ENCODE measurements at regions not wholly inside any gene's neighbourhood (a gene's known extent, or its start where the extent isn't known, plus 50 kb on each side); places are given as distances from the start of the nearest gene placed in this dataset.
"Not testable (repeated sequence)": the region's sequence is repeated elsewhere in the genome, so short reads cannot be mapped to it uniquely, and the experiment has no call there.

- no peak overlapping the region for H3K4me3 ChIP-seq (replicated peaks; ENCODE audit: low read depth, low read length)
- DNase-seq (ENCODE audit: extremely low read depth, low read depth), result no peak
- TF ChIP-seq CTCF (IDR thresholded peaks at IDR 0.05; ENCODE audit: low read depth, low read length, missing control alignments), result no peak
Measured at GRCh38 chr9:73095425-73095824, 56.2 kb upstream of the ANXA1 start.

- no peak for TF ChIP-seq CTCF (IDR thresholded peaks at IDR 0.05; ENCODE audit: low read depth, low read length, missing control alignments)
- no peak for DNase-seq (ENCODE audit: extremely low read depth, low read depth)
- no peak overlapping the region for H3K4me3 ChIP-seq (replicated peaks; ENCODE audit: low read depth, low read length)
Measured at GRCh38 chr9:73093740-73094379, 57.8 kb upstream of the ANXA1 start.

GRCh38 chr9:73093016-73093739 is 58.5 kb upstream of the ANXA1 start:
- DNase-seq (ENCODE audit: extremely low read depth, low read depth), result no peak
- TF ChIP-seq CTCF (IDR thresholded peaks at IDR 0.05; ENCODE audit: low read depth, low read length, missing control alignments), result no peak
- no peak overlapping the region for H3K4me3 ChIP-seq (replicated peaks; ENCODE audit: low read depth, low read length)

GRCh38 chr9:73091909-73092308 is 59.8 kb upstream of the ANXA1 start:
- DNase-seq (ENCODE audit: extremely low read depth, low read depth), result no peak
- no peak for TF ChIP-seq CTCF (IDR thresholded peaks at IDR 0.05; ENCODE audit: low read depth, low read length, missing control alignments)
- no peak overlapping the region for H3K4me3 ChIP-seq (replicated peaks; ENCODE audit: low read depth, low read length)

- TF ChIP-seq CTCF (IDR thresholded peaks at IDR 0.05; ENCODE audit: low read depth, low read length, missing control alignments), result no peak
- DNase-seq (ENCODE audit: extremely low read depth, low read depth), result no peak
- H3K4me3 ChIP-seq (replicated peaks; ENCODE audit: low read depth, low read length), result no peak overlapping the region
Measured at GRCh38 chr9:73090214-73090613, 61.5 kb upstream of the ANXA1 start.

- TF ChIP-seq CTCF (IDR thresholded peaks at IDR 0.05; ENCODE audit: low read depth, low read length, missing control alignments), result no peak
Measured at GRCh38 chr9:73089304-73089985, 62.2 kb upstream of the ANXA1 start.

GRCh38 chr9:73087876-73088275 is 63.8 kb upstream of the ANXA1 start:
- H3K4me3 ChIP-seq (replicated peaks; ENCODE audit: low read depth, low read length); DNase-seq (ENCODE audit: extremely low read depth, low read depth): not testable (repeated sequence)

More at GRCh38 chr9:73089304-73089985, 62.2 kb upstream of the ANXA1 start:
- DNase-seq (ENCODE audit: extremely low read depth, low read depth), result no peak
- H3K4me3 ChIP-seq (replicated peaks; ENCODE audit: low read depth, low read length), result no peak overlapping the region
